NCI-H748 treated with DMSO at 0.1 percent for 48 hours (cell line): ENCODE measurements at regions not wholly inside any gene's neighbourhood (a gene's known extent, or its start where the extent isn't known, plus 50 kb on each side); places are given as distances from the start of the nearest gene placed in this dataset.

ENCODE experiments used
- DNase-seq: peaks from one replicate; lab custom pipeline; 2025; lab: John Stamatoyannopoulos, UW

DNA sequence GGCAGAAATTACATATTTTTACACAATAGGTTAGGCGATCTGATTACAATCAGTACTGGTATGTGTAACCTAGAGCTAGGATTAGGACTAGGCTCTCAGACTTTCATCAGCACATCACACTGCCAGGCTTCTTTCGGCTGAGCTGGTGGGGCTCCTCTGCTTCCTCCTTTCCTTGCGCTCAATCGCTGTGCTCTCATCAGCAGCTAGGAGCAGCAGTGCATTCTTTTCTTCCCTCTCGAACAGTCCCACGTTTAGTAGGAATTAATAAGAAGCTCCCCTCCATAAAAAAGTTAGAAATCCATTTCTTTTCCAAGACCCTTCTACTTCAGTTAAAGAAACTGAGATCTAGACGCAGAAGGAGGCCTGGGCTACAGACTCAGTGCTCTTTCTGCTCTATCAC, 350.4 kb downstream of the SPRY1 start:
- no peak for DNase-seq

- DNase-seq = no peak
Observed at GRCh38 chr4:123748806-123749205, 352.2 kb downstream of the SPRY1 start.

- DNase-seq = no peak
Observed at GRCh38 chr4:123749383-123749782, 352.8 kb downstream of the SPRY1 start.

DNA sequence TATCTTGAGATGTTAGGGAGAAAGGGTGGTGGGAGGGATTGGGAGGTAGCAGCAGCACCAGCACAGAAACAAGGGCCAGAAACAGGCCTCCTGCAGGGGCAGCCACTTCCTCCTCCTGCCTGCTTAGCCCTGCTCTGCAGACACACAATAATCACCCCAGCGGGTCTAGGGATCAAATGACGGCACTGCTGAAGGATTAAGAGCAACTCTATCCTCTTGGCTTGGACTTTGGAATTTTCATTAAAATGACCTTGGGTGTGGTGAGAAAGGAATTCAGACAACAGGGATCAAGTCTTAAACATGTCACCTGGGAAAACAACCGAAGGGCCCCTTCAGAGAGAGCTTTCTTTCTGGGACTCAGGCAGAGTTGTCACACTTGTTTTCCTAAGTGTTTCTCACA, 353.4 kb downstream of the SPRY1 start:
- DNase-seq = no peak

GRCh38 chr4:123755655-123756054, 359.1 kb downstream of the SPRY1 start:
- no peak for DNase-seq

DNA sequence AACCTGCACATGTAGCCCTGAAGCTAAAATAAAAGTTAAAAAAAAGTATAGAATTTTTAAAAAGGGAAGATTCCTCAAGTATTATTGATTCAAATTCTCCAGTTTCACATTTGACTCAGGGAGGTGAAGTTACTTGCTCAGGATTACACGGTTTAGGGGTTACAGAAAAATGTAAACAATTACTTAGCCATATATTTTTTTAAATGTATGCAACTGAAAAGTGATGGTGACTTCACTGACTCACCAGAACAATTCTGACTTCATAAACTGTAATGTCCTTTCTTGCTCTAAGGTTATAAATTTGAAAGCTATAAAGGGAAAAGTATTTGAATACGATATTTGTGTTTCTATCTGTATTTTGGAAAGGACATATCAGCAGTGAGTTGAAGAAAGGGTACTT, 371.2 kb downstream of the SPRY1 start:
- DNase-seq = no peak

DNA sequence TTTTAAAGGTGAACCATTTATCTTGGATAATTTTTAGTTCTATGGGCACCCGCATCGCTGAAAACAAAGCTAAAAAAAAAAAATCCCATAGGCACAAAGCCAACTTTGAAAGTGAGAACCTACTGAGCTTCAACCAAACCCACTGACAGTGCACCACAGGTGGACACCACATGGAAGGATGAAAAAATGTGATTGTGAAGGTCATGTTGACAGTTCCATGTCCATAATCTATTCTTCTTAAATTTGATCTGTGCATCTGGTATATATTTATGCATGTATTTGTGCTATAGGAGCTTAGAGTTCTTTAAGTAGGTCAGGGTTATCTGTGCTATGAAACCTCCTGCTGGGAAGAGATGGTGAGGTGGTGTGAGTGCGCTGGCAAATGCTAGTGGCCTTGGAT, 374.3 kb downstream of the SPRY1 start:
- DNase-seq = no peak

- DNase-seq = no peak
Observed at GRCh38 chr4:123776267-123776666, 379.7 kb downstream of the SPRY1 start.

DNA sequence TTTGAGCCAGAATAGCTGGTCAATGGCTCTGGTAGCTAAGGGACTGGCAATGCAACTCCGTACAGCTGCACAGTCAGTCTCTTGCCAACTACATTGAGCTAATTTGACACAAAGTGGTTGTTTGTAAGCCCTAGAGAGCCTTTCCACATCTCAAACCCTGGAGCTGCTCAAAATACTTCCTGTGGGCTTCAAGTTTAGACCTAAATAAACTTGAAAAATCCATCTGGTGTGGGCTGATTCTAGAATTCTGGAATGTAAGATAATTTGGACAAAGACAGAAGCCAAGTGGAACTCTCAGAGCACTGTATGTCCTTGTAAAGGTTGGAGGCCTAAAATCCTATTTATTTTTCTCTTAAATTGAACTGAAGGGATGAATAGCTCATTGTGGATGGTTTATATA, 380.8 kb downstream of the SPRY1 start:
- no peak for DNase-seq

DNA sequence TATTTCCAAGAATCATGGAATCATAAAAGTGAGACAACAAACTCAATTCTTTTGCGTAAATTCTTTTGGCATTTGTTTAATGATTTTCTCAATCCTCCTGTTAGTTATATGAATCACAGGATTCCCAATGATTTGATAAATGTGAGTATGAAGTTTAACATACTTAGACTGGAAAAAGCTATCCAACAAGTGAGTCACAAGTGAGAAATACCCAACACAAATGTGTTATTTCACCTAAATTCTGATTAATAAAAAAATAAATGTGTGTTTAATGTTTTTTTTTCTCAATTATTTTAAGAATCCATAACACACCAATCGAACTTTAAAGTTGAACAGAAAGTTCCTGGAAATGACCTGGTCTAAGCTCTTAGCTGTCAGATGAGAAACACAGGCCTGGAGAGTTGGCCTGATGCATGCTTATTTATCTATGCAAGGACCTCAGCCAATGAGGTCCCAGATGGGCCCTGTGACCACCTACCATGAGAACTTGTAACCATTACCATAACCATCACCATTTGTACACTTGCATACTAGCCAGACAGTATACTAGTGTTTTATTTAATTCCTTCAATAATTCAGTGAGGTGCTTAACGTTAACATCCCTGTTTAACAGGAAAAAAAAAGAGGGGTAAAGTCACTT, 386.7 kb downstream of the SPRY1 start:
- no peak for DNase-seq

DNA sequence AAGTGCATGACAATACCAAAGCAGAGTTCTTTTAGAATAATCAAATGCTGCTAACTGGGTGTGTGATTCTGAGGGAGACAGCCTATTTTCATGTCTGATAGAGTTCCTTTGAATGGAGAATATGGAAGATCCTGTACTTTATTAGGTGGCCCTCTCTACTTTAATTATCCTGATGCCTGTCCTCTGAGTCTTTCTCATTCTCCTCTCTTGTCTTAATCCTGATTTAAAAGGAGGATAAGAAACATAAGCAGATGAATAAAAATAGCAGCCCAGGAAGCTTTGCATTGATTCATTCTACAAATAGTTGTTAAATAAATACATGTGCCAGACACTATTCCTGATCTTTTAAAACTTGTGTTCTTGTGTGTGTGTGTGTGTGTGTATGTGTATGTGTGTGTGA, 387.3 kb downstream of the SPRY1 start:
- no peak for DNase-seq

DNA sequence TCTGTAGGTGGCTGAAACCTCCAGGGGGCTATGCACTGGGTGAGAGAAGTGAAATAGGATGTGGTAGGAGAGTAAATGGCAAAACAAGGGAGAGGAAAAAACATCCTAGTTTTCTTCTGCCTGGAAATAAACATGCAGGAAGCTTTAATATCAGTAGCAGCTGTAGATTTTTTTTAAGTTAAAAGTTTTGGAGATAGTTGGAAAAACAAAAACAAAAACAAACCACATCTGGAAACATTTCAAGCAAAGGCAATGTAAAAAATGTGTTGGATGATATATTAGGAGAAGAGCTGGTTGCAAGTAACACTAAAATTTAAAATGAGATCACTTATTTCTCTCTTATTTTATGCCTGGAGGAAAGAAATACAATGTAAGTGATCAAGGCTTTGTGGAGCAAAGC, 388.0 kb downstream of the SPRY1 start:
- DNase-seq = no peak

- DNase-seq = no peak
Observed at GRCh38 chr4:123785538-123785937, 388.9 kb downstream of the SPRY1 start.

DNA sequence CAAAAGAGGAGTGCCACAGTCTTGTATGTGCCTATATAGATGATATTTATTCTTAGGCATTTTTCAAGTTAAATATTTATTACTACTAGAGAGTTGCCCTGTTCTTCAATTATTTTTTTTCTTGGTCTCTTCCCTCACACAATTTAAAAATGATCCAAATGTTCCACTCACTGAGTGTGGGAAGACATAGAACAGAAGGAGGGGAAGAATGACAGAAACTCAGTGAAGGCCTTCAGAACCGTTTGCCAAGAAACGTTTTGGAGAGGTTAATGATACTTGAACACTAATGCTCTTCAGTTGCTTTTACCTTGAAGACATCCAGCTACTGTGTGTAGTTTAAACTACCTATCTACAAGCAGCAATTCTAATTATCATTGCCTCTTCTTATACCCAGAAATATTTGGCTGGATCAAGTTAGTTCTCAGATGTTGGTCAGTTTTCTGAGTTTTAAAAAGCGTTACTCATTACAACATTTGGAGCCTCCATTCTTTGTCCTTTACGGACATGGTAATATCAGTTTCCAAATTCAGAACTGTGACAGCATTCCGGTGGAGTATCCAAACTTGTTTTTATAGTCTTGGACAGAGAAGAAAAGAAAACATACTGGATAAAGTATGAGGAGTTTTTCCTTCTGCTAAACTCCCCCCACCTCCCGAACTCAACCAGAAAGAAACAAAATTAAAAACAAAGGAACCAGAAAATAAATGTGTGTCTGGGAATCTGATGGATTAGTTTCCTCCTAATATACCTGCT, 389.7 kb downstream of the SPRY1 start:
- no peak for DNase-seq

DNA sequence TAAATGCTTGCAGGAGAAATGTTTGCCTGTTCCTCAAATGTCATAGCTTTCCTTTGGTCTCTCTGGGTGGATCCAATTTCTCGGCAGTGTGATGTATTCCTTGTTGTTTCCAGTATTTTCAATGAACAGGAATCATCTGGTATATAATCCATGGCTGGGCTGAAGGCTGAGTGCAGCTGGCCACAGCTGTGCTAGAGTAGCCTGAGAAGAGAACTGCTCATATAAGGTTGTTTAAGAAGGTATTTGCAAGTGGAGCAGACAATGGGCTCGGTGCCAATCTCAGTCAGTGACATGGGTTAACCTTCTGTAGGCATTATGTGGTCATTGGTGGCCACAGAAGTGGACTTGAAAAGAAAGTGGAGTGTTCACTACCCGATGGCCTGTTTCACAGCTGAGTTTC, 390.3 kb downstream of the SPRY1 start:
- DNase-seq = no peak

- DNase-seq = no peak
Observed at GRCh38 chr4:123787512-123788080, 391.0 kb downstream of the SPRY1 start.

DNA sequence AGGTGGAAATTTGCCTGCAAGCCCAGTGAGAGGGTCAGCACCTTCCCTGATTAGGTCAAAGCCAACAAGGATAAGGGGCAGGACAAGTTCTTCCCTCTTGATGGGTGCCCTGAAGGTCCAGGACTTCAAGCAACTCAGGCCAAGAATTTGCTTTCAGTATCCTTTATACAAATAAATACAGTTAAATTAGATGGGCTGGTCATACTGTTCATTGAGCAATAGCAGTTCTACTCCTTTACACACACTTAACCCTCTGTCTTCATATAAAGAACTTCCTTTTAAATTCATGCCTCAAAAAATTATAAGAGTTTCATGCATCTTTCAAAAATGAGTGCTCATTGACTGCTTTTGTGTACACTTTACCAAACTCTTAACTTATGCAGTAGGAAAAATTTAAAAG, 392.0 kb downstream of the SPRY1 start:
- no peak for DNase-seq

DNA sequence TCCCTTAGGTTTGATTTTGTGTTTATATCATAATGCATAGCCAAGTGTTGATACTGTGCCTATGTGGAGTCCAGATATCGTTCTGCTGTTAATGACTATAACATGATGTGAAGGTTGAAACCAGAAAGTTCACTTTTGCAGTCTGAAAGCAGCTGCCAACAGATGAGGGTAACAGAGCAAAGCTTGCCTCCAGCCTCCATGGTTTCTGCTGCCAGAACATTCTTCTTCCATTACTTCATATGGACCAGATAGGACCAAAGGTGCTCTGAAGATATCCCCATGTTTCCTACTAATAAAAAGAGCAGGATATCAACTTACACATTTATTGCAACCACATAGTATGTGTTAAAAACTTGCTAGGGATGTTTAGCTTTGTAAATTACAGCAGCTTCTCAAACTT, 394.1 kb downstream of the SPRY1 start:
- no peak for DNase-seq

GRCh38 chr4:123802082-123802645, 405.6 kb downstream of the SPRY1 start:
- DNase-seq = no peak

DNA sequence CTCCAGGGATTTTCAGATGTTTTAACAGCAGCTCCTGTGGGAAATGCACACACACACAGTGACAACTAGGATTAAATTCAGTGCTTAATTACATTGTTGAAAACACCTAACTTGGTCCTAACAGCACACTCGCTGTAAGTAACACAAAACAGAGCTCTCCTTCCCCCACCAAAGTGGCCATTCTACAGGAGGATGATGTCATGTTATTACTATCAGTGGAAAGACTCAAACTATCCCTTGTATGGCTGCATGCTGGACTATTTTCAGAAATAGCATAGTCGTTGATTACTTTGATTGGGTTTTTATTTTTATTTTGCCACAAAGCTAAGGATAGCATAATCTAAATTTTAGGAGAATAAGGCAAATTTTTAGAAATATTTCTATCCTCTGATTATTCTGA, 406.3 kb downstream of the SPRY1 start:
- DNase-seq = no peak

GRCh38 chr4:123804196-123804721, 407.7 kb downstream of the SPRY1 start:
- no peak for DNase-seq

GRCh38 chr4:123806056-123806455, 409.5 kb downstream of the SPRY1 start:
- DNase-seq = no peak

GRCh38 chr4:123807187-123807586, 410.6 kb downstream of the SPRY1 start:
- DNase-seq = no peak
